B cell (primary cell): ENCODE measurements at regions not wholly inside any gene's neighbourhood (a gene's known extent, or its start where the extent isn't known, plus 50 kb on each side); places are given as distances from the start of the nearest gene placed in this dataset.

ENCODE experiments used
- CTCF ChIP-seq: fragments of 200-600 bp; IDR thresholded peaks from one replicate; pipeline ENCODE4 v1.8.0; 2022; ENCODE audit warnings: antibody characterized with exemption, mild to moderate bottlenecking
- EZH2 ChIP-seq: IDR thresholded peaks from 2 replicates; pipeline ENCODE4 v1.6.1; 2012; ENCODE audit warnings: borderline replicate concordance, low read depth, mild to moderate bottlenecking, moderate library complexity, low read length; ENCODE audit not compliant: insufficient read depth, poor library complexity, severe bottlenecking

- TF ChIP-seq CTCF, result no peak
- TF ChIP-seq EZH2, result no peak
These were observed 60.6 kb upstream of the IL12A start for GRCh38 chr3:159928071-159928491.
